Endodermal cell (in vitro differentiated cells): ENCODE measurements at regions not wholly inside any gene's neighbourhood (a gene's known extent, or its start where the extent isn't known, plus 50 kb on each side); places are given as distances from the start of the nearest gene placed in this dataset.
"Not testable (repeated sequence)": the region's sequence is repeated elsewhere in the genome, so short reads cannot be mapped to it uniquely, and the experiment has no call there.

Source experiments
- DNase-seq: peaks from one replicate; pipeline ENCODE4 v3.0.0-alpha.2; 2017
- H3K27ac ChIP-seq: 2 replicates; pipeline ENCODE4 v1.5.1; 2013; ENCODE audit warnings: mild to moderate bottlenecking, low read depth, low read length, moderate library complexity
- H3K27me3 ChIP-seq: 2 replicates; pipeline ENCODE4 v1.6.1; 2013; ENCODE audit warnings: mild to moderate bottlenecking, low read length, moderate library complexity; ENCODE audit not compliant: insufficient read depth, control insufficient read depth, poor library complexity, severe bottlenecking
- H3K36me3 ChIP-seq: 2 replicates; pipeline ENCODE4 v1.7.0; 2013; ENCODE audit warnings: mild to moderate bottlenecking, low read length, moderate library complexity; ENCODE audit not compliant: control insufficient read depth, insufficient read depth
- H3K4me1 ChIP-seq: one replicate; pipeline ENCODE4 v1.7.0; 2013; ENCODE audit warnings: low read length; ENCODE audit not compliant: control insufficient read depth, insufficient read depth
- H3K4me3 ChIP-seq: 2 replicates; pipeline ENCODE4 v1.5.1; 2013; ENCODE audit warnings: mild to moderate bottlenecking, low read length, moderate library complexity
- H3K9ac ChIP-seq: 2 replicates; pipeline ENCODE4 v1.6.1; 2013; ENCODE audit warnings: mild to moderate bottlenecking, low read length, moderate library complexity; ENCODE audit not compliant: poor library complexity, severe bottlenecking; ENCODE audit errors: extremely low read depth
- H3K9me3 ChIP-seq: 2 replicates; pipeline ENCODE4 v1.6.1; 2013; ENCODE audit warnings: mild to moderate bottlenecking, low read length, moderate library complexity; ENCODE audit not compliant: control insufficient read depth
- H3K27ac Mint-ChIP-seq: 2 replicates; pipeline ENCODE4 v1.8.0; 2020; ENCODE audit warnings: mixed read lengths
- H3K27me3 Mint-ChIP-seq: 2 replicates; pipeline ENCODE4 v1.8.0; 2021; ENCODE audit warnings: mild to moderate bottlenecking, mixed read lengths; ENCODE audit not compliant: insufficient read depth
- H3K36me3 Mint-ChIP-seq: 2 replicates; pipeline ENCODE4 v1.8.0; 2020; ENCODE audit warnings: low read depth, mixed read lengths
- H3K4me1 Mint-ChIP-seq: 2 replicates; pipeline ENCODE4 v1.8.0; 2020; ENCODE audit warnings: mixed read lengths
- H3K4me3 Mint-ChIP-seq: 2 replicates; pipeline ENCODE4 v1.8.0; 2020; ENCODE audit warnings: mild to moderate bottlenecking, moderate library complexity, mixed read lengths
- H3K9me3 Mint-ChIP-seq: 2 replicates; pipeline ENCODE4 v1.8.0; 2020; ENCODE audit warnings: mild to moderate bottlenecking, mixed read lengths
- CTCF ChIP-seq: fragments of 200-600 bp; sonication (generic); conservative IDR thresholded peaks from 2 replicates; pipeline ENCODE4 v1.5.0; 2021; ENCODE audit warnings: antibody characterized with exemption, mild to moderate bottlenecking
- WGBS, 2 experiments: methylation state at CpG; one replicate each; pipeline versions ENCODE4 v1.1.5 to v1.1.7; 2013; ENCODE audit warnings: missing lambda C conversion rate in 2 of 2, mixed read lengths in 1 of 2; ENCODE audit not compliant: insufficient coverage in 1 of 2, insufficient read length in 1 of 2; 5-methylcytosine and 5-hydroxymethylcytosine counted together

- H3K27me3 Mint-ChIP-seq, result peaks cover 3% of the 10 kb centered on the region
- H3K9me3 Mint-ChIP-seq, result no peaks in the 10 kb centered on the region
- no peak for DNase-seq
- H3K27ac ChIP-seq, result no peak overlapping the region
- no peaks in the 10 kb centered on the region for H3K36me3 ChIP-seq
- WGBS, 2 experiments, result 83% methylated on average over 4 of the region's 4 CpGs; no CpG with 5 or more reads in 1 of the 2 experiments
- H3K27ac Mint-ChIP-seq, result no peak overlapping the region
- peaks cover 15% of the 10 kb centered on the region for H3K4me1 Mint-ChIP-seq
- H3K27me3 ChIP-seq, result no peaks in the 10 kb centered on the region
- no peaks in the 10 kb centered on the region for H3K9me3 ChIP-seq
- no peak for TF ChIP-seq CTCF
- no peak overlapping the region for H3K4me3 ChIP-seq
- no peaks in the 10 kb centered on the region for H3K36me3 Mint-ChIP-seq
- H3K4me3 Mint-ChIP-seq, result no peak overlapping the region
- peaks cover 4% of the 10 kb centered on the region for H3K4me1 ChIP-seq
- no peak overlapping the region for H3K9ac ChIP-seq
Measured at GRCh38 chr6:113719545-113719944, 137.6 kb upstream of the MARCKS start.

- Mint-ChIP-seq H3K27me3 (peaks cover 3% of the 10 kb centered on the region), H3K4me3 (no peak overlapping the region), H3K4me1 (peaks cover 43% of the 10 kb centered on the region), H3K9me3 (no peaks in the 10 kb centered on the region), H3K27ac (no peak overlapping the region), H3K36me3 (no peaks in the 10 kb centered on the region)
- no peak for TF ChIP-seq CTCF
- no peak overlapping the region for H3K27ac ChIP-seq
- no peak overlapping the region for H3K4me3 ChIP-seq
- no peaks in the 10 kb centered on the region for H3K9me3 ChIP-seq
- H3K4me1 ChIP-seq, result peaks cover 9% of the 10 kb centered on the region
- H3K36me3 ChIP-seq, result no peaks in the 10 kb centered on the region
- 67 to 89% methylated on average over 3 to 4 of the region's 4 CpGs for WGBS, 2 experiments
- no peak for DNase-seq
- H3K9ac ChIP-seq, result no peak overlapping the region
- H3K27me3 ChIP-seq, result no peaks in the 10 kb centered on the region
Measured at GRCh38 chr6:113723182-113723581, 134.0 kb upstream of the MARCKS start.

GRCh38 chr6:113724927-113725326 lies 132.2 kb upstream of the MARCKS start:
- H3K36me3 Mint-ChIP-seq, H3K27me3 ChIP-seq, H3K27ac ChIP-seq, H3K4me1 ChIP-seq, H3K9me3 Mint-ChIP-seq, H3K9ac ChIP-seq, H3K36me3 ChIP-seq, DNase-seq, H3K9me3 ChIP-seq, H3K27me3 Mint-ChIP-seq: not testable (repeated sequence)
- H3K4me3 ChIP-seq, result peak overlapping the region; percentile 39
- H3K4me1 Mint-ChIP-seq, result peaks cover 46% of the 10 kb centered on the region
- 79% methylated on average over 2 of the region's 2 CpGs; no CpG with 5 or more reads in 1 of the 2 experiments for WGBS, 2 experiments
- H3K4me3 Mint-ChIP-seq, result peak overlapping the region; percentile 21
- peak overlapping the region; percentile 86 for H3K27ac Mint-ChIP-seq

GRCh38 chr6:113731541-113731940 lies 125.6 kb upstream of the MARCKS start:
- Mint-ChIP-seq H3K27ac (no peak overlapping the region), H3K27me3 (peaks cover 4% of the 10 kb centered on the region), H3K9me3 (no peaks in the 10 kb centered on the region), H3K4me1 (peaks cover 20% of the 10 kb centered on the region), H3K4me3 (no peak overlapping the region), H3K36me3 (no peaks in the 10 kb centered on the region)
- no peak overlapping the region for H3K4me3 ChIP-seq
- H3K27ac ChIP-seq, result peak overlapping the region; percentile 65
- WGBS, 2 experiments, result 91 to 100% methylated on average over 1 to 2 of the region's 3 CpGs
- no peak for TF ChIP-seq CTCF
- no peaks in the 10 kb centered on the region for H3K36me3 ChIP-seq
- DNase-seq, result no peak
- H3K4me1 ChIP-seq, result peaks cover 5% of the 10 kb centered on the region
- H3K9ac ChIP-seq, result no peak overlapping the region
- no peaks in the 10 kb centered on the region for H3K9me3 ChIP-seq
- H3K27me3 ChIP-seq, result no peaks in the 10 kb centered on the region
